Esophagus squamous epithelium (tissue), 4 donors: ENCODE measurements at regions not wholly inside any gene's neighbourhood (a gene's known extent, or its start where the extent isn't known, plus 50 kb on each side); places are given as distances from the start of the nearest gene placed in this dataset.

Source experiments
- CTCF ChIP-seq, 6 experiments: fragments of 450-650 bp in 4 of 6; fragments of 200-600 bp in 2 of 6; sonication (generic) in 2 of 6; IDR thresholded peaks; one replicate each; pipeline ENCODE4 v1.5.1; 2016 to 2019; ENCODE audit warnings: antibody characterized with exemption in 6 of 6, mild to moderate bottlenecking in 4 of 6, moderate library complexity in 4 of 6
- POLR2A ChIP-seq, 4 donors: fragments of 450-650 bp; IDR thresholded peaks; one replicate each; pipeline ENCODE4 v1.6.1; 2017; ENCODE audit warnings: antibody characterized with exemption in 4 of 4, mild to moderate bottlenecking in 4 of 4, moderate library complexity in 3 of 4

- no peak for TF ChIP-seq CTCF (IDR thresholded peaks at IDR 0.05)
- TF ChIP-seq POLR2A (IDR thresholded peaks at IDR 0.05), result no peak
Measured at GRCh38 chr4:141511055-141511454, 125.3 kb upstream of the IL15 start.
